HFF-Myc (cell line): ENCODE measurements at regions not wholly inside any gene's neighbourhood (a gene's known extent, or its start where the extent isn't known, plus 50 kb on each side); places are given as distances from the start of the nearest gene placed in this dataset.

Source experiments
- DNase-seq: peaks from one replicate; pipeline ENCODE4 v3.0.0-alpha.2; 2011; ENCODE audit warnings: low read depth; ENCODE audit errors: extremely low read depth
- H3K4me3 ChIP-seq: replicated peaks from 2 replicates; pipeline ENCODE4 v1.5.1; 2011; ENCODE audit warnings: low read depth, mild to moderate bottlenecking, control low read depth, low read length
- CTCF ChIP-seq: IDR thresholded peaks from 2 replicates; pipeline ENCODE4 v1.5.1; 2012; ENCODE audit warnings: mild to moderate bottlenecking, low read depth, low read length, control low read depth; ENCODE audit errors: missing control alignments

- H3K4me3 ChIP-seq = no peak overlapping the region
- no peak for DNase-seq
- TF ChIP-seq CTCF = no peak
Measured at GRCh38 chr16:6192532-6192931, 1094.9 kb upstream of the EEF2KMT start.

- TF ChIP-seq CTCF = no peak
- DNase-seq = no peak
- no peak overlapping the region for H3K4me3 ChIP-seq
Measured at GRCh38 chr16:6190776-6191175, 1093.2 kb upstream of the EEF2KMT start.

- no peak overlapping the region for H3K4me3 ChIP-seq
- no peak for DNase-seq
- TF ChIP-seq CTCF = no peak
Measured at GRCh38 chr16:6189216-6189615, 1091.6 kb upstream of the EEF2KMT start.

GRCh38 chr16:6177616-6178180 is 1080.1 kb upstream of the EEF2KMT start:
- no peak for TF ChIP-seq CTCF
- DNase-seq = no peak

GRCh38 chr16:6170022-6170421 is 1072.4 kb upstream of the EEF2KMT start:
- no peak overlapping the region for H3K4me3 ChIP-seq
- DNase-seq = no peak
- TF ChIP-seq CTCF = no peak

More at GRCh38 chr16:6177616-6178180, 1080.1 kb upstream of the EEF2KMT start:
- no peak overlapping the region for H3K4me3 ChIP-seq

GRCh38 chr16:6165330-6165979 is 1067.9 kb upstream of the EEF2KMT start:
- H3K4me3 ChIP-seq = no peak overlapping the region
- TF ChIP-seq CTCF = no peak
- no peak for DNase-seq
